Stomach (tissue), 8 donors: ENCODE measurements at regions not wholly inside any gene's neighbourhood (a gene's known extent, or its start where the extent isn't known, plus 50 kb on each side); places are given as distances from the start of the nearest gene placed in this dataset.

Experiments
- DNase-seq, 2 donors: peaks; one replicate each; pipeline versions ENCODE4 v3.0.0 to v3.0.0-alpha.2; 2013 to 2019
- H3K27ac ChIP-seq, 5 donors: fragments of 200-600 bp in 4 of 5; sonication (generic) in 4 of 5; one replicate each; pipeline ENCODE4 v1.5.1; 2013 to 2019; ENCODE audit warnings: mild to moderate bottlenecking in 1 of 5, moderate library complexity in 1 of 5
- H3K27me3 ChIP-seq, 3 donors: fragments of 200-600 bp; sonication (generic); one replicate each; pipeline ENCODE4 v1.5.1; 2017 to 2019; ENCODE audit warnings: mixed run types in 1 of 3
- H3K36me3 ChIP-seq, 4 donors: fragments of 200-600 bp; sonication (generic); 1 replicate in 3 of 4; 2 replicates in 1 of 4; pipeline ENCODE4 v1.5.1; 2016 to 2019
- H3K4me1 ChIP-seq, 4 donors: fragments of 200-600 bp; sonication (generic); one replicate each; pipeline ENCODE4 v1.5.1; 2016 to 2019
- H3K4me3 ChIP-seq, 4 donors: fragments of 200-600 bp; sonication (generic) in 3 of 4; one replicate each; pipeline ENCODE4 v1.5.1; 2016 to 2019; ENCODE audit warnings: mild to moderate bottlenecking in 1 of 4
- H3K9me3 ChIP-seq, 4 donors: fragments of 200-600 bp; sonication (generic); one replicate each; pipeline ENCODE4 v1.5.1; 2016 to 2019
- EP300 ChIP-seq: sonication (generic); formaldehyde crosslinking; IDR thresholded peaks from one replicate; pipeline ENCODE4 v1.6.1; 2017; ENCODE audit warnings: antibody characterized with exemption
- POLR2A ChIP-seq, 4 donors: fragments of 450-650 bp; IDR thresholded peaks; one replicate each; pipeline ENCODE4 v1.6.1; 2016; ENCODE audit warnings: antibody characterized with exemption in 4 of 4, control low read depth in 2 of 4, mild to moderate bottlenecking in 1 of 4, moderate library complexity in 1 of 4
- POLR2AphosphoS5 ChIP-seq, 3 donors: sonication (generic); formaldehyde crosslinking; IDR thresholded peaks; one replicate each; pipeline ENCODE4 v1.6.1; 2016; ENCODE audit warnings: antibody characterized with exemption in 3 of 3
- WGBS, 5 donors: extraction: QIAGEN DNeasy Blood & Tissue Kit in 3 of 5; methylation state at CpG; one replicate each; pipeline versions ENCODE4 v1.1.5 to v1.1.7; 2013 to 2018; 5-methylcytosine and 5-hydroxymethylcytosine counted together
- intact Hi-C: fragments of 100-400 bp; cut with DNase I; formaldehyde crosslinking; loops from one replicate; pipeline ENCODE4 v1.15.1; 2023; ENCODE audit warnings: low total_unique reads
- TF ChIP-seq, protein P1 (sequence below), 7 experiments: fragments of 450-650 bp in 4 of 7; fragments of 200-600 bp in 3 of 7; sonication (generic) in 3 of 7; IDR thresholded peaks; one replicate each; pipeline ENCODE4 v1.5.1; 2016 to 2019; ENCODE audit warnings: antibody characterized with exemption in 7 of 7, control low read depth in 2 of 7, mild to moderate bottlenecking in 1 of 7
- donor health status: healthy with polysubstance abuse.
- donor health status: Bipolar disorder and iron deficiency.
- donor health status: healthy.

DNA sequence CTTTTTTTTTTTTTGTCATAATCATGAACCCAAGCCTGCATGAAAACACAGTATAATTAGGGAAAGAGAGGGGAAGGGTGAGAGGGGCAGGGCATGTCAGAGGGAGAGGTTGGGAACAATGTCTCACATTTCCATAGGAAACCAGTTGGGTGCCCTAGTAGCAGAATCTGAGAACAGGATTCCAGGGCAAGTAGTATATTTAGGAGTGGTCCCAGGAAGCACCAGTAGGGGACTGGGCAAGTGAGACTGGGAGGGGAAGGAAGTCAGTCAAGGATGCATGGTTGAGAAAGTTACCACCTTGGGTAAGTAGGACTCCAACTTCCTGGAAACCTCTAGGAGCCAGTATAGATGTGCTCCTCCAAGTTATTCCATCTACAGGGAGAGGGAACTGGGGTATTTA, 88.6 kb upstream of the MAFB start:
- Histone ChIP-seq H3K27ac (no peak overlapping the region), H3K9me3 (no peaks in the 10 kb centered on the region), H3K36me3 (no peaks in the 10 kb centered on the region), H3K4me3 (no peak overlapping the region), H3K27me3 (no peaks in the 10 kb centered on the region), H3K4me1 (peaks cover 0 to 6% (median 2%) of the 10 kb centered on the region in 4 donors)
- no peak for TF ChIP-seq POLR2A (IDR thresholded peaks at IDR 0.05)
- TF ChIP-seq, protein P1, sequence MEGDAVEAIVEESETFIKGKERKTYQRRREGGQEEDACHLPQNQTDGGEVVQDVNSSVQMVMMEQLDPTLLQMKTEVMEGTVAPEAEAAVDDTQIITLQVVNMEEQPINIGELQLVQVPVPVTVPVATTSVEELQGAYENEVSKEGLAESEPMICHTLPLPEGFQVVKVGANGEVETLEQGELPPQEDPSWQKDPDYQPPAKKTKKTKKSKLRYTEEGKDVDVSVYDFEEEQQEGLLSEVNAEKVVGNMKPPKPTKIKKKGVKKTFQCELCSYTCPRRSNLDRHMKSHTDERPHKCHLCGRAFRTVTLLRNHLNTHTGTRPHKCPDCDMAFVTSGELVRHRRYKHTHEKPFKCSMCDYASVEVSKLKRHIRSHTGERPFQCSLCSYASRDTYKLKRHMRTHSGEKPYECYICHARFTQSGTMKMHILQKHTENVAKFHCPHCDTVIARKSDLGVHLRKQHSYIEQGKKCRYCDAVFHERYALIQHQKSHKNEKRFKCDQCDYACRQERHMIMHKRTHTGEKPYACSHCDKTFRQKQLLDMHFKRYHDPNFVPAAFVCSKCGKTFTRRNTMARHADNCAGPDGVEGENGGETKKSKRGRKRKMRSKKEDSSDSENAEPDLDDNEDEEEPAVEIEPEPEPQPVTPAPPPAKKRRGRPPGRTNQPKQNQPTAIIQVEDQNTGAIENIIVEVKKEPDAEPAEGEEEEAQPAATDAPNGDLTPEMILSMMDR (IDR thresholded peaks at IDR 0.05), result no peak
- TF ChIP-seq EP300, result no peak
- no peak for TF ChIP-seq POLR2AphosphoS5 (IDR thresholded peaks at IDR 0.05)
- DNase-seq, result no peak
- intact Hi-C loops, result no loop called here

DNA sequence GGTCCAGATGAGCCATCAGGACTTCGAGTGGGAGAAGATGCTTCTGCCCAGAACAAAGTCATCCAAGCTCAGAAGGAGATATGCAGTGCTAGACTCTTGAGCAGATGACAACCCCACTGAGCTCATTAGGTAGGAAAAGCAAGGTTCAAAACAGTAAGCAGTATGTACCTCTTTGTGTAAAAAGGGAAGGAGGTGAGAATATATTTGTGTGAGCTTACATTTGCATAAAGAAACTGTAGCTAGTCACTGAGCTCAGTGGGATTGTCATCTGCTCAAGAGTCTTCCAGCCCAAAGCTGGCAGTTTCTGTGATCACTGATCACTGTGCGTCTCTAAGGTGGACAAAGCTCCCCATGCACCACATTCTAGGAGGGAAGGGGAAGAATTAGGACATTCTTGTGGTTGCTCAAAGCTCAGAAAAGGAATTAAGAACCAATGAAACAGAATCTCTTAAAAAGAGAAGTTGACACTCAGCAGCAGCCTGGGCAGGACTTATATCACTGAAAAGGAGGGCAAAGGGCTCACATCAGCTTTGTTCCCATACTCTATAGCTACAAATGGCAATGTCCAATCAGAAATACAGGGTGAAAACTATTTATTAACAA, 90.0 kb upstream of the MAFB start:
- TF ChIP-seq, protein P1 (IDR thresholded peaks at IDR 0.05), result no peak
- TF ChIP-seq POLR2AphosphoS5 (IDR thresholded peaks at IDR 0.05) (no peak), EP300 (no peak), POLR2A (IDR thresholded peaks at IDR 0.05) (no peak)
- Histone ChIP-seq H3K27ac (no peak overlapping the region), H3K4me1 (peaks cover 0 to 6% (median 2%) of the 10 kb centered on the region in 4 donors), H3K27me3 (no peaks in the 10 kb centered on the region), H3K4me3 (no peak overlapping the region), H3K9me3 (no peaks in the 10 kb centered on the region), H3K36me3 (no peaks in the 10 kb centered on the region)
- no peak for DNase-seq
- intact Hi-C loops, result no loop called here
- 61 to 76% (median 68%) methylated on average over 2 of the region's 2 CpGs for WGBS, 5 donors

DNA sequence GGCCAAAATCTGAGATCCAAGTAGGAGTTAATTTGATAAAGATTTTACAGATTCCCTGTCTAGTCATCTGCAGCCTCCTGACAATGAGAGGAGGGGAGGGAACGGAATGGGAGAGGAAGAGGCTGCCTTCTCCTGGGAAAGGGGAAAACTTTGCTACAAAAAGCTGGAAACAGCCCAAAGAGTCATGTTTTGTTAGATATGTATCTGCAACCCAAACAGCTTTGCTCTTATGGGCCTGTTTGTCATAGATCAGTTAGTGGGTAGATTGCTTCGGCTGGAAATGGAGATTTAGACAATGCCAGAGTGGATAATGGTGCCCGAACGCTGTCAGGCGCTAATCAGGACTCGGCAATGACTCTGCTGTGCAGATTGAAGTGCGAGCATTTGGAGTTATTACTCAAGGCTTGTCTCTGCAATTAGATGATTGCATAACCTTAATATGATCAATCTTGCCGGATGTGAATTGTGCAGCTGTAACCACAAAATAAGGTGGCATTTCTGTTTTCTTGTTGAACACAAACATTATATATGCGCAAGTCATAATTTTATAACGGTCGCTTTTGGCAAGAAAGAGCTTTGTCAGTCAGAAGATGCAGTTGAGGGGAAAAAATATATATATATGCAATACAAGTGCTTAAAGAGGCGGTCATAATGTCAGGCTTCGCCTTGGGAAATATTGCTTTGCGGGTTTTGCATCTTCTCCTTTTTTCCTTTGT, 92.4 kb upstream of the MAFB start:
- Histone ChIP-seq H3K36me3 (no peaks in the 10 kb centered on the region), H3K4me1 (peaks cover 0 to 6% (median 0%) of the 10 kb centered on the region in 4 donors), H3K4me3 (no peak overlapping the region), H3K9me3 (no peaks in the 10 kb centered on the region), H3K27me3 (peaks cover 0 to 3% (median 0%) of the 10 kb centered on the region in 3 donors), H3K27ac (no peak overlapping the region)
- TF ChIP-seq EP300 (no peak), POLR2A (IDR thresholded peaks at IDR 0.05) (no peak), POLR2AphosphoS5 (IDR thresholded peaks at IDR 0.05) (no peak)
- TF ChIP-seq, protein P1 (IDR thresholded peaks at IDR 0.05), result no peak
- no peak for DNase-seq
- 60 to 73% (median 70%) methylated on average over 14 of the region's 14 CpGs for WGBS, 5 donors
- intact Hi-C loops, result no loop called here

DNA sequence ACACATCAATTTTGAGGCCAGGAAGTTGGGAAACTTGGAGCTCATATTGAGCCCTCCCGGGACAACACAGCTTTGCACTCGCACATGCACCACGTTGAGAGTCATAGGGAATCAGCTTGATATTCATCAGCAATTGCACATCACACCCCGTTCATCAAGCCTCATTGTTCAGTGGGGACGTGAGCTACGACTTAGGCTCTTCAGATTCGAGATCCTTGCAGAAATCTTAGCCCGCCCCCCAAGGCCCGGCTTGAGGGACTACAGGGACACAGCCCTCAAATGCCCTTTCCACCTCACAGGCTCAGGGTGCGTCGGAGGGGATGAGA, 93.0 kb upstream of the MAFB start:
- H3K27me3 ChIP-seq, result peaks cover 0 to 6% (median 0%) of the 10 kb centered on the region in 3 donors
- H3K36me3 ChIP-seq, result no peaks in the 10 kb centered on the region
- no peak for TF ChIP-seq POLR2A (IDR thresholded peaks at IDR 0.05)
- TF ChIP-seq, protein P1 (IDR thresholded peaks at IDR 0.05), result no peak
- no peak overlapping the region for H3K27ac ChIP-seq
- H3K9me3 ChIP-seq, result no peaks in the 10 kb centered on the region
- intact Hi-C loops, result no loop called here
- 78 to 90% (median 85%) methylated on average over 11 of the region's 11 CpGs for WGBS, 5 donors
- H3K4me3 ChIP-seq, result no peak overlapping the region
- H3K4me1 ChIP-seq, result peaks cover 0 to 6% (median 0%) of the 10 kb centered on the region in 4 donors
- no peak for DNase-seq
